Muscle layer of duodenum (tissue), 2 donors: ENCODE measurements at regions not wholly inside any gene's neighbourhood (a gene's known extent, or its start where the extent isn't known, plus 50 kb on each side); places are given as distances from the start of the nearest gene placed in this dataset.

Experiments used
- H3K27ac ChIP-seq: one replicate; pipeline ENCODE4 v1.7.0; 2013; ENCODE audit warnings: mild to moderate bottlenecking, low read length
- H3K27me3 ChIP-seq: one replicate; pipeline ENCODE4 v1.7.0; 2013; ENCODE audit warnings: low read depth, mild to moderate bottlenecking, control low read depth, low read length
- H3K36me3 ChIP-seq, 2 donors: one replicate each; pipeline ENCODE4 v1.7.0; 2013; ENCODE audit warnings: low read length in 2 of 2, control low read depth in 1 of 2, mild to moderate bottlenecking in 1 of 2; ENCODE audit not compliant: insufficient read depth in 2 of 2, control insufficient read depth in 1 of 2
- H3K4me1 ChIP-seq, 2 donors: one replicate each; pipeline ENCODE4 v1.7.0; 2013; ENCODE audit warnings: low read length in 2 of 2, mild to moderate bottlenecking in 2 of 2, control low read depth in 1 of 2, moderate library complexity in 1 of 2; ENCODE audit not compliant: insufficient read depth in 2 of 2, control insufficient read depth in 1 of 2
- H3K4me3 ChIP-seq, 2 donors: one replicate each; pipeline ENCODE4 v1.7.0; 2013; ENCODE audit warnings: low read length in 2 of 2, low read depth in 1 of 2, mild to moderate bottlenecking in 1 of 2
- H3K9me3 ChIP-seq, 2 donors: one replicate each; pipeline ENCODE4 v1.7.0; 2013; ENCODE audit warnings: low read length in 2 of 2, control low read depth in 1 of 2, mild to moderate bottlenecking in 1 of 2; ENCODE audit not compliant: control insufficient read depth in 1 of 2
- donor health status: healthy.

DNA sequence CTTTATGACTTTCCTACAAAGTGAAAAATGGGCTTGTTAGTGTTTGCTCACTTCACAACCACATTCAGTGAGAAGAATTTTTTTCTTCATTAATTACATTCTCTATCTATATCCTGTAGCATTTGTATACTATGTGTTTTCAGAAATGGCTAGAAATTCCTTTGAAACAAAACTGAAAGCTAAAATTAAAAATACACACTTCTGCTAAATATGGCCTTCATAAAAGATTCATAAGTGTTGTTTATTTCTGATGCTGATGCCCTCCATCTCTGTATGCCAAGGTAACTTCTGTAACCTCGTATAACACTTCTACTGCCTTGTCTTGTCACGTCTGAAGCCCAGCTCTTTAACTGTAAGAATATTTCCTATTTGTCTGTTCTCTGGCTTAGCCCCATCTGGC, 59.8 kb downstream of the PMAIP1 start:
- H3K36me3 ChIP-seq: no peaks in the 10 kb centered on the region
- H3K9me3 ChIP-seq: no peaks in the 10 kb centered on the region
- no peaks in the 10 kb centered on the region for H3K4me1 ChIP-seq
- no peaks in the 10 kb centered on the region for H3K27me3 ChIP-seq
- H3K27ac ChIP-seq: no peak overlapping the region
- no peak overlapping the region for H3K4me3 ChIP-seq

GRCh38 chr18:59959073-59959472, 59.3 kb downstream of the PMAIP1 start:
- Histone ChIP-seq H3K27me3 (no peaks in the 10 kb centered on the region), H3K9me3 (no peaks in the 10 kb centered on the region), H3K36me3 (no peaks in the 10 kb centered on the region), H3K27ac (no peak overlapping the region), H3K4me1 (no peaks in the 10 kb centered on the region), H3K4me3 (no peak overlapping the region)

DNA sequence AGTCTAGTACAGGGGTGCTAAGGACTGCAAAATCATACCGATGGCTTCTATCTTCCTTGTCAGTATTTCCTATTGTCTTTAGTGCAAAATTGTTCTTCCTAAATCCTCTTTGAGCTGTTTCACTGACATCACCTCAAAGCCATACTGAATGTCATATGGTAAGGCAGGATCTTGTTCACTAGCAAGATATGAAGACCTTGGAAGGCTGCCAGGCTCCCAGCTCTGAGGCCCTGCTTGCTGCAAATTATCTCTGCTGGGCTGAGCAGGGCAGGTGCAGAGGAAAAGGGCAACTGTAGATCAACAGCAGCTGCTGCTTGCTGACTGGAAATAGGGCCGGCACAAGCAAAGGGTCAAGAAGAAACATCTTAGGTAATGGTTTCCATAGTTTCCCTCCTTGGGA, 58.2 kb downstream of the PMAIP1 start:
- H3K4me3 ChIP-seq: no peak overlapping the region
- H3K27me3 ChIP-seq: no peaks in the 10 kb centered on the region
- H3K4me1 ChIP-seq: no peaks in the 10 kb centered on the region
- no peak overlapping the region for H3K27ac ChIP-seq
- H3K9me3 ChIP-seq: no peaks in the 10 kb centered on the region
- H3K36me3 ChIP-seq: no peaks in the 10 kb centered on the region

DNA sequence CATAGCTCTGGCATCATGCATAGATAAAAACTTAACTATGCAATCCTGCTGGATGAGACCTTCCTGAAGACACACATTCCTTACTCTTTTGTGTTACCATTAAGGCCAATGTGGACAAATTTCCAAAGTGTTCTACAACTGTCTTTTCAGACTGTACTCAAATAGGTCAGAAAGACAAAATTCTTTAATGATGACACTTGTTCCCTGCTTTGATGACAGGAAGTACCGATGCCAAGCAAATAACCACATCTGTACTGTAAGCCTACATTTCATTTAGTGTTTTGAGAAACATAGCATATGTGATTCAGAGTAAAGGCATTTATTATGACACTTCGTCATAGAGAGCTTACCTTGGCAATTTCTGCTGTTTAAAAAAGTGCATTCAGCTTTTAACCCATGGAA, 55.0 kb downstream of the PMAIP1 start:
- H3K9me3 ChIP-seq: no peaks in the 10 kb centered on the region
- H3K27ac ChIP-seq: no peak overlapping the region
- no peaks in the 10 kb centered on the region for H3K36me3 ChIP-seq
- H3K27me3 ChIP-seq: no peaks in the 10 kb centered on the region
- no peaks in the 10 kb centered on the region for H3K4me1 ChIP-seq
- H3K4me3 ChIP-seq: no peak overlapping the region

DNA sequence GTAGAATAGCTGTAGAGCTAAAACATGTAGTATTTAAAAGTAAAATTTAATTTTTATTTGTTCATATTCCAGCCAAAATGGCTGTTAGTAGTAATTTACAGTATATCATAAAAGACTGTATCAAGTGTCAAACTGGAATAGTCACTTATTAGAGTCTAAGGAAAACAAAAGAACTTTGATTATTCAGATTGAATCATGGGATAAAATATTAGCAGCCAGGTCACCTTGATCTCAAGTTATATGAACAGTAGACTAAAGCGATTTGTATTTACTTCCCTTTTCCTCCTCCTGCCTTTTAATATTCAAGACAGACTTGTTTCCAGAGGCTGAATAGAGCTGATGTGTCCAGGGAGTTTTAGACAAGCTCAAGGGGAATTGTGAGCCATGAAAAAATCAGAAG, 54.4 kb downstream of the PMAIP1 start:
- no peak overlapping the region for H3K4me3 ChIP-seq
- H3K9me3 ChIP-seq: no peaks in the 10 kb centered on the region
- H3K4me1 ChIP-seq: no peaks in the 10 kb centered on the region
- no peaks in the 10 kb centered on the region for H3K27me3 ChIP-seq
- H3K27ac ChIP-seq: no peak overlapping the region
- H3K36me3 ChIP-seq: no peaks in the 10 kb centered on the region
